ENCODE measurements at regions not wholly inside any gene's neighbourhood (a gene's known extent, or its start where the extent isn't known, plus 50 kb on each side); places are given as distances from the start of the nearest gene placed in this dataset.

DNA sequence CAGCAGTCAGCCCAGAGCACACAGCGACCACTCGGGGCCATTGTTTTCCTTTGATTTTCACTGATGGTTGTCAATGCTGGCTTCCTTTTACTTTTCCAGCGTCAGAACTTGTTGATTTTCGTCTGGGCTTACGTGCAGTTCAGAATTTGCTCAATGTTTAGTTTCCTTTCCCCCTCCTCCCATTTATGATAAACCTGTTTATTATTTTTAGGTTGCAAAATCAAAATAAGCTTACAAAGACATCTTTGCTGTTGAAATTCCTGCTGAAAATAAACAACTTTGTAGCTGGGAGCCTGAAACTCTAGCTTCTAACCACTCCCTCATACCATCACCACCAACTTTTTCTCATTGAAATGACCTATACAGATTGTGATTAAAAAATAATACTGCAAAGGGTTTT lies 83.1 kb upstream of the LYZL1 start:
- no peaks in the 10 kb centered on the region for H3K79me2 ChIP-seq (replicated peaks; ENCODE audit: insufficient read depth)
- no peak overlapping the region for H3K4me3 Mint-ChIP-seq
- ATAC-seq (no peak; the same call in 2 of the 3 replicates), DNase-seq (ENCODE audit: low spot score) (no peak)
- H3K36me3 ChIP-seq (ENCODE audit: insufficient read depth), result 0 out of 2 replicates have a peak, but pooled peaks cover 8% of the 10 kb centered on the region
- H3K27me3 Mint-ChIP-seq (ENCODE audit: insufficient read depth, low read depth, poor library complexity), result peaks cover 2% of the 10 kb centered on the region
- H4K20me1 ChIP-seq (replicated peaks; ENCODE audit: insufficient read depth), result no peaks in the 10 kb centered on the region
- no peak for TF ChIP-seq EZH2phosphoT487 (IDR thresholded peaks at IDR 0.05; ENCODE audit: unreplicated experiment)
- no peak for TF ChIP-seq STAT1 (IDR thresholded peaks at IDR 0.05; ENCODE audit: unreplicated experiment)
- TF ChIP-seq JUNB (IDR thresholded peaks at IDR 0.05; ENCODE audit: unreplicated experiment), result no peak
- TF ChIP-seq ETS1 (IDR thresholded peaks at IDR 0.05), result no peak
- no peak for TF ChIP-seq CTCF (conservative IDR thresholded peaks at IDR 0.05; ENCODE audit: low read depth in 2 of 2)
- no peak for TF ChIP-seq CREB1 (CRISPR knock-in tag; IDR thresholded peaks at IDR 0.05; ENCODE audit: low read depth)
- TF ChIP-seq ZNF331 (CRISPR knock-in tag; IDR thresholded peaks at IDR 0.05; ENCODE audit: low read depth), result no peak
- TF ChIP-seq POLR2AphosphoS5 (IDR thresholded peaks at IDR 0.05; ENCODE audit: low read depth), result no peak
- no peak for TF ChIP-seq EZH2 (IDR thresholded peaks at IDR 0.05; ENCODE audit: low read depth, unreplicated experiment)
- no peak for TF ChIP-seq NANOG (IDR thresholded peaks at IDR 0.05; ENCODE audit: borderline replicate concordance)
- TF ChIP-seq, protein P1, sequence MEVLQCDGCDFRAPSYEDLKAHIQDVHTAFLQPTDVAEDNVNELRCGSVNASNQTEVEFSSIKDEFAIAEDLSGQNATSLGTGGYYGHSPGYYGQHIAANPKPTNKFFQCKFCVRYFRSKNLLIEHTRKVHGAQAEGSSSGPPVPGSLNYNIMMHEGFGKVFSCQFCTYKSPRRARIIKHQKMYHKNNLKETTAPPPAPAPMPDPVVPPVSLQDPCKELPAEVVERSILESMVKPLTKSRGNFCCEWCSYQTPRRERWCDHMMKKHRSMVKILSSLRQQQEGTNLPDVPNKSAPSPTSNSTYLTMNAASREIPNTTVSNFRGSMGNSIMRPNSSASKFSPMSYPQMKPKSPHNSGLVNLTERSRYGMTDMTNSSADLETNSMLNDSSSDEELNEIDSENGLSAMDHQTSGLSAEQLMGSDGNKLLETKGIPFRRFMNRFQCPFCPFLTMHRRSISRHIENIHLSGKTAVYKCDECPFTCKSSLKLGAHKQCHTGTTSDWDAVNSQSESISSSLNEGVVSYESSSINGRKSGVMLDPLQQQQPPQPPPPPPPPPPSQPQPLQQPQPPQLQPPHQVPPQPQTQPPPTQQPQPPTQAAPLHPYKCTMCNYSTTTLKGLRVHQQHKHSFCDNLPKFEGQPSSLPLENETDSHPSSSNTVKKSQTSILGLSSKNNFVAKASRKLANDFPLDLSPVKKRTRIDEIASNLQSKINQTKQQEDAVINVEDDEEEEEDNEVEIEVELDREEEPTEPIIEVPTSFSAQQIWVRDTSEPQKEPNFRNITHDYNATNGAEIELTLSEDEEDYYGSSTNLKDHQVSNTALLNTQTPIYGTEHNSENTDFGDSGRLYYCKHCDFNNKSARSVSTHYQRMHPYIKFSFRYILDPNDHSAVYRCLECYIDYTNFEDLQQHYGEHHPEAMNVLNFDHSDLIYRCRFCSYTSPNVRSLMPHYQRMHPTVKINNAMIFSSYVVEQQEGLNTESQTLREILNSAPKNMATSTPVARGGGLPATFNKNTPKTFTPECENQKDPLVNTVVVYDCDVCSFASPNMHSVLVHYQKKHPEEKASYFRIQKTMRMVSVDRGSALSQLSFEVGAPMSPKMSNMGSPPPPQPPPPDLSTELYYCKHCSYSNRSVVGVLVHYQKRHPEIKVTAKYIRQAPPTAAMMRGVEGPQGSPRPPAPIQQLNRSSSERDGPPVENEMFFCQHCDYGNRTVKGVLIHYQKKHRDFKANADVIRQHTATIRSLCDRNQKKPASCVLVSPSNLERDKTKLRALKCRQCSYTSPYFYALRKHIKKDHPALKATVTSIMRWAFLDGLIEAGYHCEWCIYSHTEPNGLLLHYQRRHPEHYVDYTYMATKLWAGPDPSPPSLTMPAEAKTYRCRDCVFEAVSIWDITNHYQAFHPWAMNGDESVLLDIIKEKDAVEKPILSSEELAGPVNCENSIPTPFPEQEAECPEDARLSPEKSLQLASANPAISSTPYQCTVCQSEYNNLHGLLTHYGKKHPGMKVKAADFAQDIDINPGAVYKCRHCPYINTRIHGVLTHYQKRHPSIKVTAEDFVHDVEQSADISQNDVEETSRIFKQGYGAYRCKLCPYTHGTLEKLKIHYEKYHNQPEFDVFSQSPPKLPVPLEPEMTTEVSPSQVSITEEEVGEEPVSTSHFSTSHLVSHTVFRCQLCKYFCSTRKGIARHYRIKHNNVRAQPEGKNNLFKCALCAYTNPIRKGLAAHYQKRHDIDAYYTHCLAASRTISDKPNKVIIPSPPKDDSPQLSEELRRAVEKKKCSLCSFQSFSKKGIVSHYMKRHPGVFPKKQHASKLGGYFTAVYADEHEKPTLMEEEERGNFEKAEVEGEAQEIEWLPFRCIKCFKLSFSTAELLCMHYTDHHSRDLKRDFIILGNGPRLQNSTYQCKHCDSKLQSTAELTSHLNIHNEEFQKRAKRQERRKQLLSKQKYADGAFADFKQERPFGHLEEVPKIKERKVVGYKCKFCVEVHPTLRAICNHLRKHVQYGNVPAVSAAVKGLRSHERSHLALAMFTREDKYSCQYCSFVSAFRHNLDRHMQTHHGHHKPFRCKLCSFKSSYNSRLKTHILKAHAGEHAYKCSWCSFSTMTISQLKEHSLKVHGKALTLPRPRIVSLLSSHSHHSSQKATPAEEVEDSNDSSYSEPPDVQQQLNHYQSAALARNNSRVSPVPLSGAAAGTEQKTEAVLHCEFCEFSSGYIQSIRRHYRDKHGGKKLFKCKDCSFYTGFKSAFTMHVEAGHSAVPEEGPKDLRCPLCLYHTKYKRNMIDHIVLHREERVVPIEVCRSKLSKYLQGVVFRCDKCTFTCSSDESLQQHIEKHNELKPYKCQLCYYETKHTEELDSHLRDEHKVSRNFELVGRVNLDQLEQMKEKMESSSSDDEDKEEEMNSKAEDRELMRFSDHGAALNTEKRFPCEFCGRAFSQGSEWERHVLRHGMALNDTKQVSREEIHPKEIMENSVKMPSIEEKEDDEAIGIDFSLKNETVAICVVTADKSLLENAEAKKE (CRISPR knock-in tag; IDR thresholded peaks at IDR 0.05), result no peak
- no peak for TF ChIP-seq ZNF114 (CRISPR knock-in tag; IDR thresholded peaks at IDR 0.05)
- TF ChIP-seq REST (IDR thresholded peaks at IDR 0.05; ENCODE audit: unreplicated experiment), result no peak
- H3K4me2 ChIP-seq, result no peak overlapping the region
- H3K4me3 ChIP-seq, result no peak overlapping the region
- no peak overlapping the region for H3K27ac ChIP-seq (ENCODE audit: low read depth)
- peaks cover 23% of the 10 kb centered on the region for H3K4me1 Mint-ChIP-seq
- H3K27ac Mint-ChIP-seq, result peak overlapping the region; percentile 38; the same call in 1 of the 2 replicates
- no peaks in the 10 kb centered on the region for H3F3A ChIP-seq (replicated peaks; ENCODE audit: low read depth)
- H3K9me3 Mint-ChIP-seq, result peaks cover 12% of the 10 kb centered on the region
- peaks cover 7% of the 10 kb centered on the region; the same call in 1 of the 2 replicates for H3K9me2 ChIP-seq (ENCODE audit: insufficient read depth)
- H3K4me1 ChIP-seq (ENCODE audit: insufficient read depth), result peaks cover 12% of the 10 kb centered on the region
- peak overlapping the region; percentile 31 for H2AFZ ChIP-seq
- no peaks in the 10 kb centered on the region for H3K27me3 ChIP-seq (ENCODE audit: insufficient read depth)
- H3K36me3 Mint-ChIP-seq (ENCODE audit: low read depth), result peaks cover 7% of the 10 kb centered on the region; the same call in 2 of the 3 replicates

Data from GM23338 (cell line).